Astrocyte of the hippocampus (primary cell): ENCODE measurements at regions not wholly inside any gene's neighbourhood (a gene's known extent, or its start where the extent isn't known, plus 50 kb on each side); places are given as distances from the start of the nearest gene placed in this dataset.
"Not testable (repeated sequence)": the region's sequence is repeated elsewhere in the genome, so short reads cannot be mapped to it uniquely, and the experiment has no call there.

ENCODE experiments used
- DNase-seq: peaks from one replicate; pipeline ENCODE4 v3.0.0; 2011; ENCODE audit warnings: low read depth, low spot score

- no peak for DNase-seq
These were observed 69.5 kb upstream of the HAND1 start for GRCh38 chr5:154547551-154547950.

GRCh38 chr5:154546719-154547118, 68.7 kb upstream of the HAND1 start:
- no peak for DNase-seq

GRCh38 chr5:154544646-154545045, 66.6 kb upstream of the HAND1 start:
- DNase-seq: no peak

GRCh38 chr5:154543380-154543779, 65.4 kb upstream of the HAND1 start:
- DNase-seq: peak; percentile 75

GRCh38 chr5:154542581-154542980, 64.6 kb upstream of the HAND1 start:
- no peak for DNase-seq

GRCh38 chr5:154542000-154542399, 64.0 kb upstream of the HAND1 start:
- no peak for DNase-seq

- no peak for DNase-seq
These were observed 63.5 kb upstream of the HAND1 start for GRCh38 chr5:154541553-154541952.

GRCh38 chr5:154540600-154540999, 62.6 kb upstream of the HAND1 start:
- DNase-seq: no peak

GRCh38 chr5:154538492-154538891, 60.5 kb upstream of the HAND1 start:
- no peak for DNase-seq

- DNase-seq: not testable (repeated sequence)
These were observed 58.4 kb upstream of the HAND1 start for GRCh38 chr5:154536439-154536838.

GRCh38 chr5:154535535-154535934, 57.5 kb upstream of the HAND1 start:
- DNase-seq: no peak

GRCh38 chr5:154534457-154535050, 56.5 kb upstream of the HAND1 start:
- DNase-seq: no peak

- no peak for DNase-seq
These were observed 51.3 kb upstream of the HAND1 start for GRCh38 chr5:154529282-154529681.

- no peak for DNase-seq
These were observed 50.1 kb upstream of the HAND1 start for GRCh38 chr5:154528005-154528594.
